GM18511 (cell line): ENCODE measurements at regions not wholly inside any gene's neighbourhood (a gene's known extent, or its start where the extent isn't known, plus 50 kb on each side); places are given as distances from the start of the nearest gene placed in this dataset.

Experiments used
- ATAC-seq: cut with Tn5 transposase; IDR thresholded peaks from one replicate; pipeline ENCODE4 v1.9.1; 2021; ENCODE audit warnings: mild to moderate bottlenecking, moderate library complexity; ENCODE audit not compliant: unreplicated experiment

DNA sequence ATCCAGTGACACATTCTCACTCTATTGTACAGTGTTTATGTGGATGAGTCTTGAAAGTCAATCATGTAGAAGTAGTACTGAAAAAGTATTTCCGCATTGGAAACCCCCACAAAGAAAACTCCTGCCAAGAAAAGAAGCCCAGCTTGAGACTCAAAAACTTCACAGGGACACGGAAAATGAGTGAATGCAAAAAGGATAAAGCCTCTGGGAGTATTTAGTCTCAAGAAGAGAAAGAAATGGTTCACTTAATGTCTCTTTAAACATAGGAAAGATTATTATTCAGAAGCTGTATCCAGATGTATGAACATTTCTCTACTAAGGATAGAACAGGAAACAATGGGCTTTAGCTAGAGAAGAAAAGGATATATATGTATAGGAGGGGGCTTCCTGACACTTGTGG, 304.5 kb downstream of the BARHL2 start:
- ATAC-seq: no peak

DNA sequence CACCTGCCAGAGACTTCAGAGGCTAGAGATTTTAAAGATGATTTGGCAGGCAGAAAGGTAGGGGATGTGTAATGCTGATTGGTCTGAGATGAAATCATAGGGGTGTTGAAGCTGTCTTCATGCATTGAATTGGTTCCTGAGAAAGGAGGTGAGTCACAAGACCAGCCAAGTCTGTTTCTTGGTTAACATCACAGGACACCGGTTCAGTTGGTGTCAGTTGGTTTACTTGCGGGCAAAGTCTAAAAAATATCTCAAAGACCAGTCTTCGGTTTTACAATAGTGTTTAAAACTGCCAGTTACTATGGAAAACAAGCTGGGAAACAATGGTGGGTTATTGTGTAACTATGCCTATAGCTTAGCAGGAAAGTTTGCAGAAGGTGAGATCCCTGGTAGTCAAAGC, 305.9 kb downstream of the BARHL2 start:
- ATAC-seq: no peak

- no peak for ATAC-seq
These were observed 309.4 kb downstream of the BARHL2 start for GRCh38 chr1:90407737-90408136.

GRCh38 chr1:90405726-90406125, 311.4 kb downstream of the BARHL2 start:
- no peak for ATAC-seq

GRCh38 chr1:90402893-90403849, 313.9 kb downstream of the BARHL2 start:
- ATAC-seq: no peak

GRCh38 chr1:90400131-90400530, 317.0 kb downstream of the BARHL2 start:
- ATAC-seq: no peak

DNA sequence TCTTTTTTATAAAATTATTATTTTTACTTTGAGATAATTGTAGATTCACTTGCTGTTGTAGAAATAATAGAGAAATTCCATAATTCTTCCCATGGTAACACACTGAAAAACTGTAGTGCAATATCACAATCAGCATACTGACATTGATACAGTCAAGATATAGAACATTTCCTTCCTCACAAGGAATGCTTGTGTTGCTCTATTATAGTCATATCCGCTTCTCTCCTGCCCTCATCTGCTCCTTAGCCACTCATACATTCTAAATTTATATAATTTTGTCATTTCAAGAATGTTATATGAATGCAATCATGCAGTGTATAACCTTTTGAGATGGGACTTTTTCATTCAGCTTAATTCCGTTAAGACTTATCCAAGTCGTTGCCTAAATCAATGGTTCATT, 320.2 kb downstream of the BARHL2 start:
- no peak for ATAC-seq

GRCh38 chr1:90394247-90394646, 322.9 kb downstream of the BARHL2 start:
- ATAC-seq: no peak

- ATAC-seq: no peak
These were observed 324.1 kb downstream of the BARHL2 start for GRCh38 chr1:90393025-90393424.

DNA sequence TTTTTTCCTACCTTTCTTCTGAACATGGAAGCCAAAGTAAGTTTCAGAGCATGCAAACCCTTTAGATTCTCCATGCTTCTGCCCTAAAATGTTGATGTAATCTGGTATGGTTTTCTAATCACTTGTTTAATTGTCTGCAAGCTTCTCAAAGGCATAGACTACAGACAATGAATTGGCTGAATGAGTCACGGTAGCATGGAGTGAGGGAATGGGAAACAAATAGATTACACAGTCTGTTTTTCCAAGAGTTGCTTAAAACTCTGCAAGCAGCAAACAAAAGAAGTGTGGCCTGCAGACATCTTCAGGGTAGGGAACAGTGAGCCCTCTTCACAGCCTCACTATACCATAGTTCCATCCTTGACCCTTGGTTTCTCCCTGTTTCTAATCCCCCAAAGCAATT, 326.0 kb downstream of the BARHL2 start:
- no peak for ATAC-seq

DNA sequence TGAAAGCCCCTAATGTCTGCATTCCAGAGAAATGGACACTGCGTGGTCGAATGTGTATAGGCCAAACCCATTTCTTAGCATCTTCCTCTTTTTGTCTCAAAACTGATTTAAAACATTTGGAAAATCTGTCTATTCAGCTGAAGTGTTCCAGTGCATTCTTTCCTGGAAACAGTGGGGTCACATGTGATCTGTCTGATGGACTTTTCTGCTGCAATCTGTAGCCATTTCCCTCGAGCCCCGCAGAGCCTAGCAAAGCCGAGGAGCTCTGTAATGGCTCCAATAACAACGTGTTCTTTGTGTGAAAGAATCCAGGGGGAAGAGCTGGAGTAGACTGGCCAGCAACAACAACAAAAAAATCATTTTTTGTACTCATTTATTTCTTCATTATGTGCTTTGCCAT, 329.3 kb downstream of the BARHL2 start:
- ATAC-seq: no peak

- ATAC-seq: no peak
These were observed 330.0 kb downstream of the BARHL2 start for GRCh38 chr1:90386899-90387720.

DNA sequence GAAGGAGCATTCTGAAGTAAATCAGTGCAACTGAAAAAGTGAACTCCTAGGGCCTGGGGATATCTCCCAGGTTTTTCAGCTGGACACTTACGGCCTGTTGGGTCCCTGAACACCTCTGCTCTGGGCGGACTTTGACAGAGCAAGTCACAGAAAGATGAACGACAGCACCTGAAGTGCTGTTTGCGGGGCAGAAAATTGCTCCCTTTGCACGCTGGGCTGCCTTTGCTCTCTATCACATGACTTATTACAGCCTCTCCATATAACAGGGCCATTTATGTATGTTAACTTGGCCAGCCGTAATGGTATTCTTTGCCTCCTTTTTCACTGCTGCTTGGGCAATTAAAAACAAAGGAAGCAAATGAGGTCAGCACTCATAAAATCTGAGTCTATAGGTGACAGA, 332.9 kb downstream of the BARHL2 start:
- no peak for ATAC-seq

GRCh38 chr1:90382161-90382560, 334.9 kb downstream of the BARHL2 start:
- ATAC-seq: no peak

DNA sequence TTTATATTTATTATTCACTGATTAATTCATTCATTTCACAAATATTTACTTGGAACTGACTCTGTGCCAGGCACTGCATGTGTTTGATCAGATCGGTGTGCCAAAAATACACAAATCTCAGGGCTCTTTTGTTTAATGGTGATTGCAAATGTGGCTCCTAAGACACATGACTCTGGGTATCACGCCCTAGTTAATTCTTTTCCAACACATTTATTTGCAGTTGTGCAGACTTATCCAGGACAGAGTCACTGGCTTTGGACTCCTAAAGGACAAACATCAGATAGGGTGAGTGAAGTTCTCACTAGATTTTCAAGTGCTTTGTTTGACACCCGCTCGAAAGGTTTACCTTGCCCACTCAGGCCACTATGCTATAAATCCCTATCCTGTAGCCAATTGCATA, 335.5 kb downstream of the BARHL2 start:
- ATAC-seq: no peak

DNA sequence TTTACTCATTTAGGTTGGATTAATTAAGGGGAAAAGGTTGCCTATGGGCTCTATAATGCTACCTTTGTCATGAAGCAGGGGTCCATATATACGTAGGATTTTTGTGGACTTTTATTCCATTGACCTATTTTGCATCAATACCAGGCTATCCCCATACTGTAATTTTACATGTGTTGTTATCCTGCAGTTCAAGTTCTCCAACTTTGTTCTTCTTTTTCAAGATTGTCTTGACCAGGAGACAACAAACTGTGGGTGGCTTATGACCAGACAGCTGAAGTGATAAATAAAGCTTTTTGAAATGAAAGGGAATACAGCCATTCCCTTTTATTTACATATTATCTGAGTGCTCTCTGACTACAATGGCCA, 345.7 kb downstream of the BARHL2 start:
- ATAC-seq: no peak

- ATAC-seq: no peak
These were observed 346.2 kb downstream of the BARHL2 start for GRCh38 chr1:90370686-90371447.

GRCh38 chr1:90362163-90362562, 354.9 kb downstream of the BARHL2 start:
- no peak for ATAC-seq

DNA sequence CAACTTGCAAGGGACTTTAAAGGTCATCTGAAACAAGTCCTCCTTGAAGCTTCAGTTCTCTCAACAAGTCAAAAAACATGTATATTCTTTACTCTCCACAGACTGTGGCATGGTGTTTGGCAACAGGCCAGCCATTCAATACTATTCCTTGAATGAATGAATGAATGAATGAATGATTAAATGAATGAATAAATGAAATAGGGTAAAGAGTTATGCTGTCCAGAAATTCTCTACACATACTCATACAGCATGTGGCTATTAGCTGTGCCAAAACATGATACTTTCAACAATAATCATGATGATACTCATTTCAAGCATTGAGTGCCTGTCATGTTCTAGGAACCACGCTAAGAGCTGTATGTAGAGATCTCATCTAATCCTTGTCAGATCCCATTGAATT, 356.1 kb downstream of the BARHL2 start:
- no peak for ATAC-seq

GRCh38 chr1:90359994-90360393, 357.1 kb downstream of the BARHL2 start:
- no peak for ATAC-seq

GRCh38 chr1:90358448-90358847, 358.7 kb downstream of the BARHL2 start:
- ATAC-seq: no peak
